Fibroblast of lung (primary cell): ENCODE measurements at regions not wholly inside any gene's neighbourhood (a gene's known extent, or its start where the extent isn't known, plus 50 kb on each side); places are given as distances from the start of the nearest gene placed in this dataset.

Experiments used
- CTCF ChIP-seq, 2 donors: IDR thresholded peaks in 1 of 2; conservative IDR thresholded peaks in 1 of 2; 1 replicate in 1 of 2; 2 replicates in 1 of 2; pipeline ENCODE4 v1.5.1; 2011 to 2012; ENCODE audit warnings: low read length in 2 of 2, control low read depth in 1 of 2, inconsistent platforms in 1 of 2, low read depth in 1 of 2, mild to moderate bottlenecking in 1 of 2
- EZH2 ChIP-seq: IDR thresholded peaks from 2 replicates; pipeline ENCODE4 v1.5.1; 2012; ENCODE audit warnings: low read length, control low read depth, mild to moderate bottlenecking; ENCODE audit errors: missing control alignments

GRCh38 chr12:24749171-24749570 lies 199.7 kb downstream of the BCAT1 start:
- TF ChIP-seq CTCF (conservative IDR thresholded peaks at IDR 0.05 in 1 of 2, IDR thresholded peaks at IDR 0.05 in 1 of 2; ENCODE audit: low read depth in 1 of 2, low read length in 2 of 2) (no peak), EZH2 (no peak)
